Endothelial cell of umbilical vein (primary cell): ENCODE measurements at regions not wholly inside any gene's neighbourhood (a gene's known extent, or its start where the extent isn't known, plus 50 kb on each side); places are given as distances from the start of the nearest gene placed in this dataset.

Experiments used
- BruUV-seq: library from RNA; stranded (reverse); fragments of 400-500 nt; replicated peaks from 2 replicates; lab custom pipeline; 2021; lab: Mats Ljungman, UMichigan
- CTCF ChIA-PET: fragments of 300-600, 350-600 bp; sonication (Branson Sonifier 250); formaldehyde crosslinking; loops from one replicate; lab custom pipeline; 2021; ENCODE audit warnings: antibody characterized with exemption, inconsistent platforms; lab: Charles Lee
- POLR2A ChIA-PET: fragments of 300-600, 350-600 bp; sonication (Branson Sonifier 250); formaldehyde crosslinking; loops from one replicate; lab custom pipeline; 2021; ENCODE audit warnings: antibody characterized with exemption, inconsistent platforms; lab: Charles Lee
- DNase-seq: peaks from one replicate; pipeline ENCODE4 v3.0.0-alpha.2; 2011; ENCODE audit warnings: low read depth, low spot score
- FAIRE-seq: peaks from 2 replicates; lab custom pipeline; 2011; peaks lifted over from hg19 to GRCh38; lab: Jason Lieb, UNC
- H2AFZ ChIP-seq: 2 replicates; pipeline ENCODE4 v1.6.0; 2012; ENCODE audit warnings: low read depth, low read length, control low read depth, inconsistent platforms
- H3K27ac ChIP-seq: 2 replicates; pipeline ENCODE4 v1.5.1; 2011; ENCODE audit warnings: low read depth, mild to moderate bottlenecking, control low read depth, low read length, moderate library complexity; ENCODE audit not compliant: insufficient read depth
- H3K27me3 ChIP-seq, 2 experiments: 2 replicates each; pipeline versions ENCODE4 v1.6.0 to v1.6.1; 2011; ENCODE audit warnings: low read length in 2 of 2, mixed read lengths in 1 of 2; ENCODE audit not compliant: control insufficient read depth in 2 of 2, insufficient read depth in 2 of 2
- H3K36me3 ChIP-seq, 2 experiments: 2 replicates in 1 of 2; 3 replicates in 1 of 2; pipeline ENCODE4 v1.5.1; 2011; ENCODE audit warnings: low read length in 2 of 2, mild to moderate bottlenecking in 1 of 2, moderate library complexity in 1 of 2; ENCODE audit not compliant: control insufficient read depth in 2 of 2, insufficient read depth in 2 of 2; ENCODE audit errors: extremely low read depth in 1 of 2
- H3K4me1 ChIP-seq: 3 replicates; pipeline ENCODE4 v1.5.1; 2011; ENCODE audit warnings: mild to moderate bottlenecking, low read length; ENCODE audit not compliant: control insufficient read depth, insufficient read depth; ENCODE audit errors: extremely low read depth
- H3K4me2 ChIP-seq: 2 replicates; pipeline ENCODE4 v1.6.1; 2011; ENCODE audit warnings: low read length, control low read depth, mixed read lengths; ENCODE audit not compliant: insufficient read depth
- H3K4me3 ChIP-seq, 3 experiments: fragments of 200-600 bp in 1 of 3; sonication (generic), shearing (Covaris generic) in 1 of 3; replicated peaks in 1 of 3; 2 replicates each; pipeline ENCODE4 v1.5.1; 2011 to 2016; ENCODE audit warnings: control low read depth in 3 of 3, low read length in 3 of 3, mild to moderate bottlenecking in 2 of 3, inconsistent platforms in 1 of 3, low read depth in 1 of 3, moderate library complexity in 1 of 3; ENCODE audit not compliant: insufficient read depth in 1 of 3
- H3K79me2 ChIP-seq: 2 replicates; pipeline ENCODE4 v1.6.0; 2012; ENCODE audit warnings: low read length, inconsistent platforms; ENCODE audit not compliant: control insufficient read depth, insufficient read depth
- H3K9ac ChIP-seq: replicated peaks from 2 replicates; pipeline ENCODE3; 2011; ENCODE audit warnings: low read length, control low read depth; ENCODE audit not compliant: insufficient read depth; ENCODE audit errors: extremely low read depth
- H3K9me1 ChIP-seq: replicated peaks from 3 replicates; pipeline ENCODE4 v1.6.0; 2011; ENCODE audit warnings: mild to moderate bottlenecking, low read length; ENCODE audit not compliant: control insufficient read depth, insufficient read depth; ENCODE audit errors: extremely low read depth
- H3K9me3 ChIP-seq: replicated peaks from 2 replicates; pipeline ENCODE4 v1.5.1; 2012; ENCODE audit warnings: low read length, inconsistent platforms; ENCODE audit not compliant: control insufficient read depth, insufficient read depth
- H4K20me1 ChIP-seq: replicated peaks from 2 replicates; pipeline ENCODE3; 2011; ENCODE audit warnings: mild to moderate bottlenecking, low read length; ENCODE audit not compliant: control insufficient read depth, insufficient read depth; ENCODE audit errors: extremely low read depth
- CTCF ChIP-seq, 2 donors: IDR thresholded peaks; 1 replicate in 1 of 2; 2 replicates in 1 of 2; pipeline ENCODE4 v1.5.1; 2011; ENCODE audit warnings: low read length in 2 of 2, mild to moderate bottlenecking in 2 of 2, moderate library complexity in 2 of 2, control low read depth in 1 of 2, inconsistent platforms in 1 of 2, low read depth in 1 of 2; ENCODE audit not compliant: insufficient read depth in 1 of 2; ENCODE audit errors: extremely low read depth in 1 of 2
- FOS ChIP-seq: IDR thresholded peaks from 2 replicates; pipeline ENCODE4 v1.6.1; 2011; ENCODE audit warnings: mild to moderate bottlenecking, low read length, moderate library complexity, borderline replicate concordance; ENCODE audit not compliant: insufficient read depth
- GATA2 ChIP-seq: IDR thresholded peaks from 2 replicates; pipeline ENCODE4 v1.7.0; 2011; ENCODE audit warnings: low read depth, mild to moderate bottlenecking, moderate library complexity, mixed read lengths, low read length; ENCODE audit not compliant: insufficient read length, insufficient read depth
- JUN ChIP-seq: IDR thresholded peaks from 2 replicates; pipeline ENCODE4 v1.6.1; 2011; ENCODE audit warnings: borderline replicate concordance, low read depth; ENCODE audit not compliant: insufficient read length, insufficient read depth
- POLR2A ChIP-seq: IDR thresholded peaks from 2 replicates; pipeline ENCODE4 v1.6.1; 2012; ENCODE audit warnings: low read depth, mild to moderate bottlenecking, control low read depth, low read length
- POLR2AphosphoS5 ChIP-seq: IDR thresholded peaks from 2 replicates; pipeline ENCODE4 v1.6.1; 2012; ENCODE audit warnings: low read depth, mild to moderate bottlenecking, control low read depth, low read length, moderate library complexity; ENCODE audit not compliant: insufficient read depth
- dilution Hi-C: fragments of 300-500 bp; cut with MboI; formaldehyde crosslinking; loops from one replicate; pipeline ENCODE4 v1.15.0; 2019; ENCODE audit warnings: low sequenced_read_pairs; ENCODE audit not compliant: extremely low pct_ligation_motif_present
- intact Hi-C: fragments of 100-400 bp; cut with micrococcal nuclease; formaldehyde crosslinking; loops from one replicate; pipeline ENCODE4 v1.10.0; 2022

GRCh38 chr3:94937980-94938379 lies 875.1 kb downstream of the NSUN3 start:
- intact Hi-C loops: no loop called here
- no peak for FAIRE-seq
- no peak for TF ChIP-seq CTCF (IDR thresholded peaks at IDR 0.05; ENCODE audit: extremely low read depth in 1 of 2, insufficient read depth in 1 of 2, low read depth in 1 of 2, low read length in 2 of 2)
- H3K27ac ChIP-seq: no peak overlapping the region
- H3K27me3 ChIP-seq: no peaks in the 10 kb centered on the region
- H3K79me2 ChIP-seq: no peaks in the 10 kb centered on the region
- no peaks in the 10 kb centered on the region for H4K20me1 ChIP-seq
- dilution Hi-C loops: no loop called here
- H2AFZ ChIP-seq: no peak overlapping the region
- ChIA-PET POLR2A (no interaction called here), CTCF (no interaction called here)
- peaks cover 2% of the 10 kb centered on the region for H3K9me3 ChIP-seq
- no peaks in the 10 kb centered on the region for H3K36me3 ChIP-seq
- H3K9ac ChIP-seq: no peak overlapping the region
- H3K4me1 ChIP-seq: no peaks in the 10 kb centered on the region
- BruUV-seq: no TSS peak
- no peak overlapping the region for H3K4me3 ChIP-seq
- no peak overlapping the region for H3K4me2 ChIP-seq
- DNase-seq: no peak
- H3K9me1 ChIP-seq: no peaks in the 10 kb centered on the region

GRCh38 chr3:94946683-94947082 lies 883.8 kb downstream of the NSUN3 start:
- dilution Hi-C loops: no loop called here
- intact Hi-C loops: no loop called here
- Histone ChIP-seq H3K9ac (no peak overlapping the region), H3K79me2 (no peaks in the 10 kb centered on the region), H3K36me3 (no peaks in the 10 kb centered on the region), H3K27me3 (no peaks in the 10 kb centered on the region), H3K27ac (no peak overlapping the region), H3K9me3 (no peaks in the 10 kb centered on the region), H3K4me2 (no peak overlapping the region), H2AFZ (no peak overlapping the region), H3K4me1 (no peaks in the 10 kb centered on the region), H4K20me1 (no peaks in the 10 kb centered on the region), H3K4me3 (no peak overlapping the region), H3K9me1 (no peaks in the 10 kb centered on the region)
- FAIRE-seq: no peak
- no TSS peak for BruUV-seq
- ChIA-PET POLR2A (no interaction called here), CTCF (no interaction called here)
- no peak for TF ChIP-seq POLR2A
- no peak for TF ChIP-seq JUN
- TF ChIP-seq FOS: no peak
- no peak for TF ChIP-seq GATA2
- no peak for TF ChIP-seq POLR2AphosphoS5
- no peak for DNase-seq
